GM23338 (cell line): ENCODE measurements at regions not wholly inside any gene's neighbourhood (a gene's known extent, or its start where the extent isn't known, plus 50 kb on each side); places are given as distances from the start of the nearest gene placed in this dataset.

ENCODE experiments used
- ATAC-seq: fragments of 200-7000 bp; cut with Tn5 transposase; 3 replicates; pipeline ENCODE4 v1.9.1; 2020
- DNase-seq: peaks from one replicate; pipeline ENCODE4 v3.0.0-alpha.2; 2015; ENCODE audit warnings: low spot score
- H2AFZ ChIP-seq: fragments of 200-600 bp; sonication (generic); 2 replicates; pipeline ENCODE4 v1.8.0; 2016; ENCODE audit warnings: antibody characterized with exemption, mild to moderate bottlenecking, moderate library complexity
- H3F3A ChIP-seq: fragments of 200-600 bp; sonication (generic); replicated peaks from 2 replicates; pipeline ENCODE4 v1.8.0; 2017; ENCODE audit warnings: antibody characterized with exemption, mixed run types, low read depth
- H3K27ac ChIP-seq: fragments of 200-600 bp; sonication (generic); 2 replicates; pipeline ENCODE4 v1.6.1; 2016; ENCODE audit warnings: low read depth
- H3K27me3 ChIP-seq: fragments of 200-600 bp; sonication (generic); 2 replicates; pipeline ENCODE4 v1.8.0; 2016; ENCODE audit warnings: mild to moderate bottlenecking, mixed run types, moderate library complexity; ENCODE audit not compliant: insufficient read depth
- H3K36me3 ChIP-seq: fragments of 200-600 bp; sonication (generic); 2 replicates; pipeline ENCODE4 v1.8.0; 2016; ENCODE audit warnings: mild to moderate bottlenecking; ENCODE audit not compliant: insufficient read depth
- H3K4me1 ChIP-seq: fragments of 200-600 bp; sonication (generic); 2 replicates; pipeline ENCODE4 v1.8.0; 2016; ENCODE audit warnings: mild to moderate bottlenecking, moderate library complexity; ENCODE audit not compliant: insufficient read depth
- H3K4me2 ChIP-seq: fragments of 200-600 bp; sonication (generic); 2 replicates; pipeline ENCODE4 v1.7.1; 2017; ENCODE audit warnings: mixed run types
- H3K4me3 ChIP-seq: fragments of 200-600 bp; sonication (generic); 2 replicates; pipeline ENCODE4 v1.6.1; 2016; ENCODE audit warnings: mixed run types
- H3K79me2 ChIP-seq: fragments of 200-600 bp; sonication (generic); replicated peaks from 2 replicates; pipeline ENCODE4 v1.8.0; 2017; ENCODE audit warnings: mild to moderate bottlenecking; ENCODE audit not compliant: insufficient read depth
- H3K9me2 ChIP-seq: fragments of 200-600 bp; sonication (generic); 2 replicates; pipeline ENCODE4 v1.8.0; 2017; ENCODE audit not compliant: insufficient read depth
- H4K20me1 ChIP-seq: fragments of 200-600 bp; sonication (generic); replicated peaks from 2 replicates; pipeline ENCODE4 v1.8.0; 2017; ENCODE audit warnings: mild to moderate bottlenecking; ENCODE audit not compliant: insufficient read depth
- H3K27ac Mint-ChIP-seq: 2 replicates; pipeline ENCODE4 v1.8.0; 2020; ENCODE audit warnings: inconsistent platforms, mild to moderate bottlenecking, moderate library complexity, mixed read lengths
- H3K27me3 Mint-ChIP-seq: 3 replicates; pipeline ENCODE4 v1.8.0; 2022; ENCODE audit warnings: low read depth, mild to moderate bottlenecking, moderate library complexity, mixed read lengths, inconsistent platforms; ENCODE audit not compliant: insufficient read depth, poor library complexity
- H3K36me3 Mint-ChIP-seq: 3 replicates; pipeline ENCODE4 v1.8.0; 2021; ENCODE audit warnings: low read depth, mild to moderate bottlenecking, inconsistent platforms, moderate library complexity, mixed read lengths
- H3K4me1 Mint-ChIP-seq: 3 replicates; pipeline ENCODE4 v1.8.0; 2020; ENCODE audit warnings: mild to moderate bottlenecking, inconsistent platforms, mixed read lengths
- H3K4me3 Mint-ChIP-seq: 3 replicates; pipeline ENCODE4 v1.8.0; 2021; ENCODE audit warnings: moderate library complexity, mild to moderate bottlenecking, inconsistent platforms, mixed read lengths
- H3K9me3 Mint-ChIP-seq: 3 replicates; pipeline ENCODE4 v1.8.0; 2020; ENCODE audit warnings: moderate library complexity, mild to moderate bottlenecking, inconsistent platforms, mixed read lengths
- CREB1 ChIP-seq: fragments of 250-450 bp; sonication (Bioruptor Pico); IDR thresholded peaks from 2 replicates; pipeline ENCODE4 v1.5.0; 2020; ENCODE audit warnings: low read depth, mild to moderate bottlenecking, moderate library complexity
- CTCF ChIP-seq, 2 experiments: fragments of 200-600 bp in 1 of 2; sonication (generic) in 1 of 2; conservative IDR thresholded peaks; 2 replicates each; pipeline versions ENCODE4 v1.5.1 to v1.6.1; 2016 to 2017; ENCODE audit warnings: antibody characterized with exemption in 2 of 2, low read depth in 2 of 2, mild to moderate bottlenecking in 2 of 2, moderate library complexity in 1 of 2
- ETS1 ChIP-seq: IDR thresholded peaks from 2 replicates; pipeline ENCODE4 v1.6.1; 2016; ENCODE audit warnings: antibody characterized with exemption
- POLR2AphosphoS5 ChIP-seq: IDR thresholded peaks from 2 replicates; pipeline ENCODE4 v1.6.1; 2016; ENCODE audit warnings: antibody characterized with exemption, low read depth
- STAT1 ChIP-seq: IDR thresholded peaks from one replicate; pipeline ENCODE4 v1.6.1; 2016; ENCODE audit warnings: antibody characterized with exemption; ENCODE audit not compliant: unreplicated experiment
- ZNF114 ChIP-seq: fragments of 250-450 bp; sonication (Bioruptor Pico); IDR thresholded peaks from 2 replicates; pipeline ENCODE4 v1.5.0; 2020; ENCODE audit warnings: mild to moderate bottlenecking, moderate library complexity
- ZNF331 ChIP-seq: fragments of 250-450 bp; sonication (Bioruptor Pico); IDR thresholded peaks from 2 replicates; pipeline ENCODE4 v1.5.0; 2020; ENCODE audit warnings: low read depth, mild to moderate bottlenecking, moderate library complexity
- ZNF462 ChIP-seq: fragments of 250-450 bp; sonication (Bioruptor Pico); IDR thresholded peaks from 2 replicates; pipeline ENCODE4 v1.5.0; 2020; ENCODE audit warnings: mild to moderate bottlenecking, moderate library complexity

- no peak for TF ChIP-seq CTCF (conservative IDR thresholded peaks at IDR 0.05; ENCODE audit: low read depth in 2 of 2)
- TF ChIP-seq ETS1, result no peak
Measured at GRCh38 chr11:10935015-10935559, 77.2 kb upstream of the ZBED5 start (continued).

- Histone ChIP-seq H3F3A (no peaks in the 10 kb centered on the region), H4K20me1 (no peaks in the 10 kb centered on the region), H3K27ac (no peak overlapping the region), H3K36me3 (no peaks in the 10 kb centered on the region), H3K27me3 (peaks cover 14% of the 10 kb centered on the region), H3K79me2 (no peaks in the 10 kb centered on the region), H3K4me3 (peak overlapping the region; percentile 57), H3K4me1 (peaks cover 9% of the 10 kb centered on the region), H3K4me2 (peak overlapping the region; percentile 75), H2AFZ (peak overlapping the region; percentile 48; the same call in 1 of the 2 replicates), H3K9me2 (0 out of 2 replicates have a peak, but pooled peaks cover 5% of the 10 kb centered on the region)
- DNase-seq (no peak), ATAC-seq (peak; percentile 8)
- Mint-ChIP-seq H3K4me1 (peaks cover 19% of the 10 kb centered on the region), H3K9me3 (peaks cover 4% of the 10 kb centered on the region; the same call in 1 of the 3 replicates), H3K27me3 (peaks cover 15% of the 10 kb centered on the region), H3K27ac (no peak overlapping the region), H3K36me3 (no peaks in the 10 kb centered on the region), H3K4me3 (peak overlapping the region; percentile 81)
- TF ChIP-seq ZNF462 (CRISPR knock-in tag) (no peak), POLR2AphosphoS5 (no peak), CREB1 (CRISPR knock-in tag) (no peak), STAT1 (no peak), ZNF114 (CRISPR knock-in tag) (no peak), ZNF331 (CRISPR knock-in tag) (no peak)
Measured at GRCh38 chr11:10934293-10934860, 76.5 kb upstream of the ZBED5 start.
